Peyer's patch (tissue), 4 donors: ENCODE measurements at regions not wholly inside any gene's neighbourhood (a gene's known extent, or its start where the extent isn't known, plus 50 kb on each side); places are given as distances from the start of the nearest gene placed in this dataset.

Source experiments
- POLR2A ChIP-seq, 2 donors: fragments of 450-650 bp; IDR thresholded peaks; one replicate each; pipeline ENCODE4 v1.5.1; 2017; ENCODE audit warnings: antibody characterized with exemption in 2 of 2, mild to moderate bottlenecking in 2 of 2, moderate library complexity in 2 of 2
- TF ChIP-seq, protein P1 (sequence below), 6 experiments: fragments of 450-650 bp in 4 of 6; fragments of 200-600 bp in 2 of 6; sonication (generic) in 1 of 6; IDR thresholded peaks; one replicate each; pipeline ENCODE4 v1.5.1; 2017 to 2019; ENCODE audit warnings: antibody characterized with exemption in 6 of 6, mild to moderate bottlenecking in 3 of 6, moderate library complexity in 1 of 6

DNA sequence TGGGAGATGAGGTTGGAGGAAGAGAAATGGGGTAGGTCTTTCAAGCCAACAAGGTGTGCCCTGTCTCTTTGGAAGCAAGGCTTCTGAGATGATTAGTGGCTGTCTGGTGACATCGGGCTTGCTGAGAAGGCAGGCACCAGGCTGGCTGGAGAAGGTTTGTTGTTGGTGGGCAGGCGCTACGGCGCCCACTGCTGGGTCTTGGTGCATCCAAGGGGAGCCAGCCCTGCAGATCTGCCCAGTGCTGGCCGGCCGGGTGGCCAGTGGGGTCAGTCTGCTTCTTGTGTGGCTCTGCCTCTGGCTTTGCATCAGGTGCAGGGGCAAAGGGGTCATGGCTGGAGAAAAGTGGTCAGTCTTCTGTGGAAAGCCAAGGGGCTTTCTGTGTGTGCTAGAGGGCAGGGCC, 126.2 kb downstream of the TLR5 start:
- TF ChIP-seq, protein P1, sequence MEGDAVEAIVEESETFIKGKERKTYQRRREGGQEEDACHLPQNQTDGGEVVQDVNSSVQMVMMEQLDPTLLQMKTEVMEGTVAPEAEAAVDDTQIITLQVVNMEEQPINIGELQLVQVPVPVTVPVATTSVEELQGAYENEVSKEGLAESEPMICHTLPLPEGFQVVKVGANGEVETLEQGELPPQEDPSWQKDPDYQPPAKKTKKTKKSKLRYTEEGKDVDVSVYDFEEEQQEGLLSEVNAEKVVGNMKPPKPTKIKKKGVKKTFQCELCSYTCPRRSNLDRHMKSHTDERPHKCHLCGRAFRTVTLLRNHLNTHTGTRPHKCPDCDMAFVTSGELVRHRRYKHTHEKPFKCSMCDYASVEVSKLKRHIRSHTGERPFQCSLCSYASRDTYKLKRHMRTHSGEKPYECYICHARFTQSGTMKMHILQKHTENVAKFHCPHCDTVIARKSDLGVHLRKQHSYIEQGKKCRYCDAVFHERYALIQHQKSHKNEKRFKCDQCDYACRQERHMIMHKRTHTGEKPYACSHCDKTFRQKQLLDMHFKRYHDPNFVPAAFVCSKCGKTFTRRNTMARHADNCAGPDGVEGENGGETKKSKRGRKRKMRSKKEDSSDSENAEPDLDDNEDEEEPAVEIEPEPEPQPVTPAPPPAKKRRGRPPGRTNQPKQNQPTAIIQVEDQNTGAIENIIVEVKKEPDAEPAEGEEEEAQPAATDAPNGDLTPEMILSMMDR (IDR thresholded peaks at IDR 0.05): no peak
- no peak for TF ChIP-seq POLR2A (IDR thresholded peaks at IDR 0.05)
